Suprapubic skin (tissue), 3 donors: ENCODE measurements at regions not wholly inside any gene's neighbourhood (a gene's known extent, or its start where the extent isn't known, plus 50 kb on each side); places are given as distances from the start of the nearest gene placed in this dataset.

Experiments used
- CTCF ChIP-seq, 2 donors: fragments of 200-600 bp in 1 of 2; fragments of 450-650 bp in 1 of 2; sonication (generic) in 1 of 2; IDR thresholded peaks; one replicate each; pipeline ENCODE4 v1.5.1; 2016 to 2019; ENCODE audit warnings: antibody characterized with exemption in 2 of 2, mild to moderate bottlenecking in 1 of 2, moderate library complexity in 1 of 2
- EP300 ChIP-seq: sonication (generic); formaldehyde crosslinking; IDR thresholded peaks from one replicate; pipeline ENCODE4 v1.6.1; 2017; ENCODE audit warnings: antibody characterized with exemption

GRCh38 chr3:65144791-65145351 lies 457.1 kb upstream of the ADAMTS9 start:
- TF ChIP-seq EP300 (no peak), CTCF (IDR thresholded peaks at IDR 0.05) (no peak)
